ENCODE measurements at regions not wholly inside any gene's neighbourhood (a gene's known extent, or its start where the extent isn't known, plus 50 kb on each side); places are given as distances from the start of the nearest gene placed in this dataset.

- no peak for TF ChIP-seq GATA2 (IDR thresholded peaks at IDR 0.05; ENCODE audit: low read depth, low read length)
- no peak for TF ChIP-seq GATA3 (IDR thresholded peaks at IDR 0.05; ENCODE audit: low read depth, low read length)
These were observed 151.5 kb upstream of the LRFN2 start for GRCh38 chr6:40738551-40739193.

Data from SH-SY5Y (cell line).